ENCODE measurements at regions not wholly inside any gene's neighbourhood (a gene's known extent, or its start where the extent isn't known, plus 50 kb on each side); places are given as distances from the start of the nearest gene placed in this dataset.
"Not testable (repeated sequence)": the region's sequence is repeated elsewhere in the genome, so short reads cannot be mapped to it uniquely, and the experiment has no call there.

DNA sequence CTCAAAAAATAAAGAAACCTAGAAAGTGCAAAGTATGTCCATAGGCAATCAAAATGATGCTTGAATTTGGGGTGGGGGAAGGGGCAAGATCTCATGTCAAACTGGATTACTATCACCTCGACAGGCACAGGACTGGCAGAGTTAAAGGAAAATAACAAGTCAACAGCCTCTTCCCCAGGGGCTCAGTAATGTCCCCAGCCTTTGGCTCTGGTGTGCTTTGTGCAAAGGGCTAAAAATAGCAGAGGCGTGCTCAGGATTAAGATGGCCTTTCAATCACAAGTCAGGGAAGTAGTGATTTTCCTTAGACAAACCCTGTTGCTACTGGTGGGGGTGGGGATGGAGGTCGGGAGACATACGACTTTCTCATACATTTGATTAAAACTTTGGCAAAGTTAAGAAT, 63.5 kb upstream of the OLIG2 start:
- no peaks in the 10 kb centered on the region for H3K9me3 ChIP-seq (ENCODE audit: low read depth, low read length)
- TF ChIP-seq CTCF (IDR thresholded peaks at IDR 0.05; ENCODE audit: extremely low read depth, low read depth, low read length): no peak
- H3K27ac ChIP-seq (ENCODE audit: low read depth, low read length): no peak overlapping the region
- no peak overlapping the region for H2AFZ ChIP-seq (ENCODE audit: low read length)
- peaks cover 25% of the 10 kb centered on the region for H3K27me3 ChIP-seq (ENCODE audit: insufficient read depth, low read length)
- no peak overlapping the region for H3K4me3 ChIP-seq (ENCODE audit: insufficient read depth, low read length)
- no peaks in the 10 kb centered on the region for H3K79me2 ChIP-seq (ENCODE audit: insufficient read depth, low read length)
- H3K4me2 ChIP-seq (ENCODE audit: insufficient read depth, low read length): no peak overlapping the region
- H3K4me1 ChIP-seq (ENCODE audit: insufficient read depth, low read length): no peaks in the 10 kb centered on the region
- no peak for DNase-seq (ENCODE audit: insufficient read length, low spot score, missing footprints)
- H3K36me3 ChIP-seq (ENCODE audit: insufficient read depth, low read length): no peaks in the 10 kb centered on the region
- H4K20me1 ChIP-seq (ENCODE audit: insufficient read depth, low read length): no peaks in the 10 kb centered on the region

- Histone ChIP-seq H4K20me1 (ENCODE audit: insufficient read depth, low read length) (no peaks in the 10 kb centered on the region), H3K79me2 (ENCODE audit: insufficient read depth, low read length) (no peaks in the 10 kb centered on the region), H3K4me1 (ENCODE audit: insufficient read depth, low read length) (no peaks in the 10 kb centered on the region), H3K27me3 (ENCODE audit: insufficient read depth, low read length) (peaks cover 8% of the 10 kb centered on the region), H2AFZ (ENCODE audit: low read length) (no peak overlapping the region), H3K4me3 (ENCODE audit: insufficient read depth, low read length) (no peak overlapping the region), H3K36me3 (ENCODE audit: insufficient read depth, low read length) (no peaks in the 10 kb centered on the region), H3K4me2 (ENCODE audit: insufficient read depth, low read length) (no peak overlapping the region), H3K27ac (ENCODE audit: low read depth, low read length) (no peak overlapping the region), H3K9me3 (ENCODE audit: low read depth, low read length) (no peaks in the 10 kb centered on the region)
- no peak for DNase-seq (ENCODE audit: insufficient read length, low spot score, missing footprints)
- TF ChIP-seq CTCF (IDR thresholded peaks at IDR 0.05; ENCODE audit: extremely low read depth, low read depth, low read length): no peak
Measured at GRCh38 chr21:32965129-32965680, 60.5 kb upstream of the OLIG2 start.

DNA sequence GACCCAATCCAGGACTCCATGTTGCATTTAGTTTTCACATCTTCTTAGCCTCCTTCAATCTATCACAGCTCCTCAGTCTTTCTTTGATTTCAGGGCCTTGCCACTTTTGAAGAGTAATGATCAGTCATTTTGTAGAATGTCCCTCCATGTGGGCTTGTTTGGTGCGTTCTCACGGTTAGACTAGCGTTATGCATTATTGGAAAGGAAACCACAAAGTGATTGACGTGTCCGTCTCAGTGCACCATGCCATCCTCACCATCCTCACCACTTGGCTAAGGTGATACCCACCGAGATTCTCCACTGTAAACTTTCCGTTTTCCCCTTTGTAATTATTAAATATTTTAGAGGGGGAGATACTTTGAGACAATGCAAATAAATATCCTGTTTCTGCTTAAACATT, 59.6 kb upstream of the OLIG2 start:
- H4K20me1 ChIP-seq (ENCODE audit: insufficient read depth, low read length): no peaks in the 10 kb centered on the region
- no peaks in the 10 kb centered on the region for H3K36me3 ChIP-seq (ENCODE audit: insufficient read depth, low read length)
- H3K4me2 ChIP-seq (ENCODE audit: insufficient read depth, low read length): no peak overlapping the region
- no peak overlapping the region for H3K27ac ChIP-seq (ENCODE audit: low read depth, low read length)
- peaks cover 8% of the 10 kb centered on the region for H3K27me3 ChIP-seq (ENCODE audit: insufficient read depth, low read length)
- H3K79me2 ChIP-seq (ENCODE audit: insufficient read depth, low read length): no peaks in the 10 kb centered on the region
- H3K9me3 ChIP-seq (ENCODE audit: low read depth, low read length): no peaks in the 10 kb centered on the region
- TF ChIP-seq CTCF (IDR thresholded peaks at IDR 0.05; ENCODE audit: extremely low read depth, low read depth, low read length): no peak
- no peak overlapping the region for H3K4me3 ChIP-seq (ENCODE audit: insufficient read depth, low read length)
- no peak overlapping the region for H2AFZ ChIP-seq (ENCODE audit: low read length)
- no peak for DNase-seq (ENCODE audit: insufficient read length, low spot score, missing footprints)
- no peaks in the 10 kb centered on the region for H3K4me1 ChIP-seq (ENCODE audit: insufficient read depth, low read length)

DNA sequence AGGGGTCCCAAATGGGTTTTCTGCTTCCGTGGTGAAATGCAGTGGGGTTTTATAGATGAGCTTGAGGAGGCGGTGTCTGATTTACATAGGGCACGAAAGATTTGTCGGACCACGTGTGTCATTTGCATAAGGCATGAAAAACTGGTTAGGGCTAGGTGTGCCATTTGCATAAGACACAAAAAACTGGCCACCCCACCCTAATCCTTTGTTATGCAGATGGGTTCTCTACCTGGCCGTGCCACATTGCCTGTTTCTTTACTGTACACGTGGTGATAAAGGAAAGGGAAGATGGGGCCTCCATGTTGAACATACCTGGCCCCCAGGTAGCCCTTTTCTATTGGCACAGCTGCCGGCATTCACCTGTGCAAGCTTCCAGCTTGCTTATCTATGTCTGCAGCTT, 57.6 kb upstream of the OLIG2 start:
- not testable (repeated sequence) for DNase-seq (ENCODE audit: insufficient read length, low spot score, missing footprints); H2AFZ ChIP-seq (ENCODE audit: low read length); H3K4me1 ChIP-seq (ENCODE audit: insufficient read depth, low read length)

More for the DNA sequence above, 57.6 kb upstream of the OLIG2 start:
- H3K4me3 ChIP-seq (ENCODE audit: insufficient read depth, low read length); H3K9me3 ChIP-seq (ENCODE audit: low read depth, low read length); H3K79me2 ChIP-seq (ENCODE audit: insufficient read depth, low read length); H3K36me3 ChIP-seq (ENCODE audit: insufficient read depth, low read length); H3K27ac ChIP-seq (ENCODE audit: low read depth, low read length); H3K4me2 ChIP-seq (ENCODE audit: insufficient read depth, low read length); H3K27me3 ChIP-seq (ENCODE audit: insufficient read depth, low read length); H4K20me1 ChIP-seq (ENCODE audit: insufficient read depth, low read length): not testable (repeated sequence)

Measured in osteoblast (primary cell).